ENCODE measurements at regions not wholly inside any gene's neighbourhood (a gene's known extent, or its start where the extent isn't known, plus 50 kb on each side); places are given as distances from the start of the nearest gene placed in this dataset.

- DNase-seq (ENCODE audit: low spot score) = no peak
Observed at GRCh38 chrX:129176710-129177109, 346.6 kb downstream of the SMARCA1 start.

- no peak for DNase-seq (ENCODE audit: low spot score)
Observed at GRCh38 chrX:129161108-129161507, 362.2 kb downstream of the SMARCA1 start.

- no peak for DNase-seq (ENCODE audit: low spot score)
Observed at GRCh38 chrX:129158505-129158904, 364.8 kb downstream of the SMARCA1 start.

GRCh38 chrX:129145840-129146272 is 377.4 kb downstream of the SMARCA1 start:
- DNase-seq (ENCODE audit: low spot score) = no peak

GRCh38 chrX:129145385-129145784 is 377.9 kb downstream of the SMARCA1 start:
- DNase-seq (ENCODE audit: low spot score) = no peak

GRCh38 chrX:129144172-129145038 is 378.9 kb downstream of the SMARCA1 start:
- DNase-seq (ENCODE audit: low spot score) = peak; percentile 47

- no peak for DNase-seq (ENCODE audit: low spot score)
Observed at GRCh38 chrX:129139837-129140598, 383.3 kb downstream of the SMARCA1 start.

GRCh38 chrX:129125122-129125914 is 398.0 kb downstream of the SMARCA1 start:
- no peak for DNase-seq (ENCODE audit: low spot score)

GRCh38 chrX:129123795-129124194 is 399.5 kb downstream of the SMARCA1 start:
- DNase-seq (ENCODE audit: low spot score) = no peak

- DNase-seq (ENCODE audit: low spot score) = no peak
Observed at GRCh38 chrX:129116676-129117470, 406.4 kb downstream of the SMARCA1 start.

- no peak for DNase-seq (ENCODE audit: low spot score)
Observed at GRCh38 chrX:129115935-129116334, 407.4 kb downstream of the SMARCA1 start.

GRCh38 chrX:129115104-129115503 is 408.2 kb downstream of the SMARCA1 start:
- DNase-seq (ENCODE audit: low spot score) = peak; percentile 48

GRCh38 chrX:129111081-129111798 is 412.1 kb downstream of the SMARCA1 start:
- no peak for DNase-seq (ENCODE audit: low spot score)

GRCh38 chrX:129108936-129109335 is 414.4 kb downstream of the SMARCA1 start:
- DNase-seq (ENCODE audit: low spot score) = no peak

GRCh38 chrX:129099207-129099606 is 424.1 kb downstream of the SMARCA1 start:
- DNase-seq (ENCODE audit: low spot score) = no peak

GRCh38 chrX:129097668-129098067 is 425.6 kb downstream of the SMARCA1 start:
- no peak for DNase-seq (ENCODE audit: low spot score)

GRCh38 chrX:129093706-129094105 is 429.6 kb downstream of the SMARCA1 start:
- no peak for DNase-seq (ENCODE audit: low spot score)

- no peak for DNase-seq (ENCODE audit: low spot score)
Observed at GRCh38 chrX:129092757-129093156, 430.5 kb downstream of the SMARCA1 start.

- no peak for DNase-seq (ENCODE audit: low spot score)
Observed at GRCh38 chrX:129092242-129092641, 431.0 kb downstream of the SMARCA1 start.

- no peak for DNase-seq (ENCODE audit: low spot score)
Observed at GRCh38 chrX:129091097-129091496, 432.2 kb downstream of the SMARCA1 start.

- DNase-seq (ENCODE audit: low spot score) = no peak
Observed at GRCh38 chrX:129086802-129087201, 436.5 kb downstream of the SMARCA1 start.

Data from kidney tubule cell (primary cell).